Upper lobe of left lung (tissue), 4 donors: ENCODE measurements at regions not wholly inside any gene's neighbourhood (a gene's known extent, or its start where the extent isn't known, plus 50 kb on each side); places are given as distances from the start of the nearest gene placed in this dataset.
"Not testable (repeated sequence)": the region's sequence is repeated elsewhere in the genome, so short reads cannot be mapped to it uniquely, and the experiment has no call there.

Experiments used
- POLR2A ChIP-seq, 4 donors: fragments of 450-650 bp; IDR thresholded peaks; one replicate each; pipeline ENCODE4 v1.5.1; 2016 to 2017; ENCODE audit warnings: antibody characterized with exemption in 4 of 4, mild to moderate bottlenecking in 2 of 4
- POLR2AphosphoS5 ChIP-seq, 2 donors: sonication (generic); formaldehyde crosslinking; IDR thresholded peaks; one replicate each; pipeline ENCODE4 v1.5.1; 2017; ENCODE audit warnings: antibody characterized with exemption in 2 of 2
- TF ChIP-seq, protein P1 (sequence below), 6 experiments: fragments of 450-650 bp in 4 of 6; fragments of 200-600 bp in 2 of 6; sonication (generic) in 2 of 6; IDR thresholded peaks; one replicate each; pipeline ENCODE4 v1.5.1; 2016 to 2019; ENCODE audit warnings: antibody characterized with exemption in 6 of 6

DNA sequence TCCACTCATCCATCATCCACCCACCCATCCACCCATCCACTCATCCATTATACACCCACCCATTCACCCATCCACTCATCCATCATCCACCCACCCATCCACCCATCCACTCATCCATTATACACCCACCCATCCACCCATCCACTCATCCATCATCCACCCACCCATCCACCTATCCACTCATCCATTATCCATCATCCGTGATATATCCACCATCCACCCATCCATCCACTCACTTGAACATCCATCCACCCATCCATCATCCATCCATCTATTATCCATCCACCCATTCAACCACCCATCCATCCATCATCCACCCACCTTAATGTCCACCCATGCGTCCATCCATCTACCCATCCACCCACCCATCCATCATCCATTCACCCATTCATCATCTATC, 77.7 kb upstream of the LRPAP1 start:
- TF ChIP-seq, protein P1, sequence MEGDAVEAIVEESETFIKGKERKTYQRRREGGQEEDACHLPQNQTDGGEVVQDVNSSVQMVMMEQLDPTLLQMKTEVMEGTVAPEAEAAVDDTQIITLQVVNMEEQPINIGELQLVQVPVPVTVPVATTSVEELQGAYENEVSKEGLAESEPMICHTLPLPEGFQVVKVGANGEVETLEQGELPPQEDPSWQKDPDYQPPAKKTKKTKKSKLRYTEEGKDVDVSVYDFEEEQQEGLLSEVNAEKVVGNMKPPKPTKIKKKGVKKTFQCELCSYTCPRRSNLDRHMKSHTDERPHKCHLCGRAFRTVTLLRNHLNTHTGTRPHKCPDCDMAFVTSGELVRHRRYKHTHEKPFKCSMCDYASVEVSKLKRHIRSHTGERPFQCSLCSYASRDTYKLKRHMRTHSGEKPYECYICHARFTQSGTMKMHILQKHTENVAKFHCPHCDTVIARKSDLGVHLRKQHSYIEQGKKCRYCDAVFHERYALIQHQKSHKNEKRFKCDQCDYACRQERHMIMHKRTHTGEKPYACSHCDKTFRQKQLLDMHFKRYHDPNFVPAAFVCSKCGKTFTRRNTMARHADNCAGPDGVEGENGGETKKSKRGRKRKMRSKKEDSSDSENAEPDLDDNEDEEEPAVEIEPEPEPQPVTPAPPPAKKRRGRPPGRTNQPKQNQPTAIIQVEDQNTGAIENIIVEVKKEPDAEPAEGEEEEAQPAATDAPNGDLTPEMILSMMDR (IDR thresholded peaks at IDR 0.05): not testable (repeated sequence)
- not testable (repeated sequence) for TF ChIP-seq POLR2A, POLR2AphosphoS5 (IDR thresholded peaks at IDR 0.05)
